Activated naive CD8-positive, alpha-beta T cell treated with anti-CD3 and anti-CD28 coated beads, Interleukin-2, amount 10 ng/mL, durations not matched to agents 7 days and 5 days (primary cell): ENCODE measurements at regions not wholly inside any gene's neighbourhood (a gene's known extent, or its start where the extent isn't known, plus 50 kb on each side); places are given as distances from the start of the nearest gene placed in this dataset.

ENCODE experiments used
- ATAC-seq: fragments of 150-1000 bp; cut with Tn5 transposase; one replicate; pipeline ENCODE4 v1.10.0; 2021; ENCODE audit warnings: low read depth, moderate library complexity
- POLR2A ChIA-PET: fragments of 350-600 bp; sonication (Branson Sonifier 250); formaldehyde crosslinking; loops from one replicate; lab custom pipeline; 2021; ENCODE audit warnings: antibody characterized with exemption; lab: Charles Lee
- DNase-seq: peaks from one replicate; pipeline ENCODE4 v3.0.0; 2021
- H3K27ac Mint-ChIP-seq: one replicate; pipeline ENCODE4 v1.8.0; 2022; ENCODE audit warnings: mild to moderate bottlenecking, mixed read lengths
- H3K27me3 Mint-ChIP-seq: one replicate; pipeline ENCODE4 v1.8.0; 2022; ENCODE audit warnings: mild to moderate bottlenecking, moderate library complexity, mixed read lengths
- H3K36me3 Mint-ChIP-seq: one replicate; pipeline ENCODE4 v1.8.0; 2021; ENCODE audit warnings: mild to moderate bottlenecking, mixed read lengths
- H3K4me1 Mint-ChIP-seq: one replicate; pipeline ENCODE4 v1.8.0; 2021; ENCODE audit warnings: mixed read lengths
- H3K4me3 Mint-ChIP-seq: one replicate; pipeline ENCODE4 v1.8.0; 2022; ENCODE audit warnings: mild to moderate bottlenecking, moderate library complexity, mixed read lengths
- H3K9me3 Mint-ChIP-seq: one replicate; pipeline ENCODE4 v1.8.0; 2021; ENCODE audit warnings: mixed read lengths

- no peak overlapping the region for H3K27ac Mint-ChIP-seq
- DNase-seq: no peak
- no peaks in the 10 kb centered on the region for H3K4me1 Mint-ChIP-seq
- ATAC-seq: no peak
- POLR2A ChIA-PET: no interaction called here
- no peak overlapping the region for H3K4me3 Mint-ChIP-seq
- H3K27me3 Mint-ChIP-seq: no peaks in the 10 kb centered on the region
- no peaks in the 10 kb centered on the region for H3K36me3 Mint-ChIP-seq
- H3K9me3 Mint-ChIP-seq: peaks cover 3% of the 10 kb centered on the region
Observed at GRCh38 chr14:42606839-42607238, 1000.2 kb downstream of the LRFN5 start.

- DNase-seq (no peak), ATAC-seq (no peak)
- Mint-ChIP-seq H3K4me3 (no peak overlapping the region), H3K27ac (no peak overlapping the region), H3K9me3 (peaks cover 2% of the 10 kb centered on the region), H3K27me3 (no peaks in the 10 kb centered on the region), H3K36me3 (no peaks in the 10 kb centered on the region), H3K4me1 (no peaks in the 10 kb centered on the region)
- POLR2A ChIA-PET: no interaction called here
Observed at GRCh38 chr14:42602336-42602845, 995.7 kb downstream of the LRFN5 start.

GRCh38 chr14:42572032-42572431 lies 965.4 kb downstream of the LRFN5 start:
- peaks cover 12% of the 10 kb centered on the region for H3K9me3 Mint-ChIP-seq
- no peaks in the 10 kb centered on the region for H3K4me1 Mint-ChIP-seq
- POLR2A ChIA-PET: no interaction called here
- no peaks in the 10 kb centered on the region for H3K27me3 Mint-ChIP-seq
- no peak for DNase-seq
- H3K36me3 Mint-ChIP-seq: no peaks in the 10 kb centered on the region
- no peak for ATAC-seq
- H3K4me3 Mint-ChIP-seq: no peak overlapping the region
- no peak overlapping the region for H3K27ac Mint-ChIP-seq

GRCh38 chr14:42569227-42569626 lies 962.6 kb downstream of the LRFN5 start:
- Mint-ChIP-seq H3K27me3 (no peaks in the 10 kb centered on the region), H3K4me3 (no peak overlapping the region), H3K9me3 (peaks cover 7% of the 10 kb centered on the region), H3K27ac (no peak overlapping the region), H3K36me3 (no peaks in the 10 kb centered on the region), H3K4me1 (no peaks in the 10 kb centered on the region)
- no peak for DNase-seq
- no peak for ATAC-seq
- POLR2A ChIA-PET: no interaction called here

GRCh38 chr14:42565556-42565955 lies 958.9 kb downstream of the LRFN5 start:
- H3K36me3 Mint-ChIP-seq: no peaks in the 10 kb centered on the region
- ATAC-seq (no peak), DNase-seq (no peak)
- H3K4me3 Mint-ChIP-seq: no peak overlapping the region
- peaks cover 4% of the 10 kb centered on the region for H3K9me3 Mint-ChIP-seq
- no peaks in the 10 kb centered on the region for H3K4me1 Mint-ChIP-seq
- POLR2A ChIA-PET: no interaction called here
- H3K27me3 Mint-ChIP-seq: no peaks in the 10 kb centered on the region
- no peak overlapping the region for H3K27ac Mint-ChIP-seq

- H3K27me3 Mint-ChIP-seq: no peaks in the 10 kb centered on the region
- no peak for ATAC-seq
- H3K9me3 Mint-ChIP-seq: peaks cover 4% of the 10 kb centered on the region
Observed at GRCh38 chr14:42563313-42563712, 956.6 kb downstream of the LRFN5 start.

GRCh38 chr14:42556551-42556950 lies 949.9 kb downstream of the LRFN5 start:
- Mint-ChIP-seq H3K9me3 (peaks cover 2% of the 10 kb centered on the region), H3K4me3 (no peak overlapping the region), H3K36me3 (no peaks in the 10 kb centered on the region), H3K27ac (no peak overlapping the region), H3K27me3 (no peaks in the 10 kb centered on the region), H3K4me1 (no peaks in the 10 kb centered on the region)
- no peak for ATAC-seq
- no peak for DNase-seq
- POLR2A ChIA-PET: no interaction called here

More at GRCh38 chr14:42563313-42563712, 956.6 kb downstream of the LRFN5 start:
- H3K4me3 Mint-ChIP-seq: no peak overlapping the region
- H3K4me1 Mint-ChIP-seq: no peaks in the 10 kb centered on the region
- H3K36me3 Mint-ChIP-seq: no peaks in the 10 kb centered on the region
- H3K27ac Mint-ChIP-seq: no peak overlapping the region
- POLR2A ChIA-PET: no interaction called here
- DNase-seq: no peak

- Mint-ChIP-seq H3K27ac (no peak overlapping the region), H3K36me3 (no peaks in the 10 kb centered on the region), H3K9me3 (peaks cover 2% of the 10 kb centered on the region), H3K4me3 (no peak overlapping the region), H3K4me1 (no peaks in the 10 kb centered on the region), H3K27me3 (no peaks in the 10 kb centered on the region)
- ATAC-seq (no peak), DNase-seq (no peak)
- POLR2A ChIA-PET: no interaction called here
Observed at GRCh38 chr14:42555365-42555764, 948.7 kb downstream of the LRFN5 start.

GRCh38 chr14:42554091-42554490 lies 947.4 kb downstream of the LRFN5 start:
- H3K27me3 Mint-ChIP-seq: no peaks in the 10 kb centered on the region
- DNase-seq (no peak), ATAC-seq (no peak)
- H3K27ac Mint-ChIP-seq: no peak overlapping the region
- POLR2A ChIA-PET: no interaction called here
- H3K4me3 Mint-ChIP-seq: no peak overlapping the region
- no peaks in the 10 kb centered on the region for H3K36me3 Mint-ChIP-seq
- H3K4me1 Mint-ChIP-seq: no peaks in the 10 kb centered on the region
- no peaks in the 10 kb centered on the region for H3K9me3 Mint-ChIP-seq

GRCh38 chr14:42550310-42550709 lies 943.6 kb downstream of the LRFN5 start:
- Mint-ChIP-seq H3K27ac (no peak overlapping the region), H3K4me3 (no peak overlapping the region), H3K27me3 (no peaks in the 10 kb centered on the region), H3K9me3 (no peaks in the 10 kb centered on the region), H3K4me1 (no peaks in the 10 kb centered on the region), H3K36me3 (no peaks in the 10 kb centered on the region)
- POLR2A ChIA-PET: no interaction called here
- ATAC-seq: no peak
- no peak for DNase-seq

- POLR2A ChIA-PET: no interaction called here
- Mint-ChIP-seq H3K36me3 (no peaks in the 10 kb centered on the region), H3K27me3 (no peaks in the 10 kb centered on the region), H3K27ac (no peak overlapping the region), H3K9me3 (peaks cover 1% of the 10 kb centered on the region), H3K4me3 (no peak overlapping the region), H3K4me1 (no peaks in the 10 kb centered on the region)
- DNase-seq: no peak
- no peak for ATAC-seq
Observed at GRCh38 chr14:42548349-42548748, 941.7 kb downstream of the LRFN5 start.

- Mint-ChIP-seq H3K4me3 (no peak overlapping the region), H3K9me3 (peaks cover 1% of the 10 kb centered on the region), H3K27me3 (no peaks in the 10 kb centered on the region), H3K36me3 (no peaks in the 10 kb centered on the region), H3K4me1 (no peaks in the 10 kb centered on the region), H3K27ac (no peak overlapping the region)
- DNase-seq (no peak), ATAC-seq (no peak)
- POLR2A ChIA-PET: no interaction called here
Observed at GRCh38 chr14:42545636-42546035, 939.0 kb downstream of the LRFN5 start.

GRCh38 chr14:42541535-42542001 lies 934.9 kb downstream of the LRFN5 start:
- Mint-ChIP-seq H3K4me3 (no peak overlapping the region), H3K27ac (no peak overlapping the region), H3K27me3 (no peaks in the 10 kb centered on the region), H3K36me3 (no peaks in the 10 kb centered on the region), H3K4me1 (no peaks in the 10 kb centered on the region), H3K9me3 (peaks cover 2% of the 10 kb centered on the region)
- no peak for ATAC-seq
- DNase-seq: no peak
- POLR2A ChIA-PET: no interaction called here

- no peak overlapping the region for H3K4me3 Mint-ChIP-seq
- ATAC-seq (no peak), DNase-seq (no peak)
- no peaks in the 10 kb centered on the region for H3K4me1 Mint-ChIP-seq
- POLR2A ChIA-PET: no interaction called here
- no peak overlapping the region for H3K27ac Mint-ChIP-seq
- H3K36me3 Mint-ChIP-seq: no peaks in the 10 kb centered on the region
- peaks cover 1% of the 10 kb centered on the region for H3K9me3 Mint-ChIP-seq
- H3K27me3 Mint-ChIP-seq: no peaks in the 10 kb centered on the region
Observed at GRCh38 chr14:42535397-42535796, 928.7 kb downstream of the LRFN5 start.

- H3K4me1 Mint-ChIP-seq: no peaks in the 10 kb centered on the region
- ATAC-seq: no peak
- H3K4me3 Mint-ChIP-seq: no peak overlapping the region
- POLR2A ChIA-PET: no interaction called here
- no peak overlapping the region for H3K27ac Mint-ChIP-seq
- no peak for DNase-seq
- H3K27me3 Mint-ChIP-seq: no peaks in the 10 kb centered on the region
- H3K36me3 Mint-ChIP-seq: no peaks in the 10 kb centered on the region
- H3K9me3 Mint-ChIP-seq: peaks cover 1% of the 10 kb centered on the region
Observed at GRCh38 chr14:42533476-42533875, 926.8 kb downstream of the LRFN5 start.
